HepG2 (cell line): ENCODE measurements at regions not wholly inside any gene's neighbourhood (a gene's known extent, or its start where the extent isn't known, plus 50 kb on each side); places are given as distances from the start of the nearest gene placed in this dataset.

Experiments used
- ATAC-seq: fragments of 200-7000 bp; cut with Tn5 transposase; 3 replicates; pipeline ENCODE4 v1.9.1; 2020; ENCODE audit warnings: mild to moderate bottlenecking, moderate library complexity
- BruUV-seq: library from RNA; stranded (reverse); fragments of 400-500 nt; replicated peaks from 2 replicates; lab custom pipeline; 2021; lab: Mats Ljungman, UMichigan
- CTCF ChIA-PET: fragments of 300-600 bp; formaldehyde crosslinking; extraction: SDS; loops from one replicate; lab custom pipeline; 2021; ENCODE audit warnings: low total read pairs, inconsistent platforms, low intra/inter-chr PET ratio; lab: Yijun Ruan, JAX
- POLR2A ChIA-PET: fragments of 350-600 bp; sonication (Branson Sonifier 250); formaldehyde crosslinking; loops from one replicate; lab custom pipeline; 2020; ENCODE audit warnings: antibody characterized with exemption, inconsistent platforms; lab: Yijun Ruan, JAX
- DNase-seq: peaks from one replicate; pipeline ENCODE4 v3.0.0-alpha.2; 2015; ENCODE audit warnings: low spot score
- FAIRE-seq: peaks from 3 replicates; lab custom pipeline; 2011; peaks lifted over from hg19 to GRCh38; lab: Jason Lieb, UNC
- H2AFZ ChIP-seq: one replicate; pipeline ENCODE4 v1.6.1; 2011; ENCODE audit warnings: low read length, inconsistent platforms
- H3K27ac ChIP-seq: fragments of 300-600 bp; 3 replicates; pipeline ENCODE4 v1.8.0; 2011; ENCODE audit warnings: mixed run types, mild to moderate bottlenecking, mixed read lengths, low read length, inconsistent platforms; ENCODE audit not compliant: insufficient read depth; ENCODE audit errors: extremely low read length
- H3K27me3 ChIP-seq, 2 experiments: fragments of 200-600 bp in 1 of 2; 2 replicates in 1 of 2; 3 replicates in 1 of 2; pipeline versions ENCODE4 v1.6.0 to v1.8.0; 2011; ENCODE audit warnings: low read length in 2 of 2, mild to moderate bottlenecking in 2 of 2, moderate library complexity in 2 of 2, inconsistent platforms in 1 of 2; ENCODE audit not compliant: insufficient read depth in 2 of 2, control insufficient read depth in 1 of 2
- H3K36me3 ChIP-seq, 2 experiments: fragments of 200-600 bp in 1 of 2; replicated peaks in 1 of 2; 2 replicates in 1 of 2; 3 replicates in 1 of 2; pipeline versions ENCODE4 v1.5.1 to v1.8.0; 2011; ENCODE audit warnings: low read length in 2 of 2, inconsistent platforms in 1 of 2; ENCODE audit not compliant: insufficient read depth in 2 of 2, control insufficient read depth in 1 of 2
- H3K4me1 ChIP-seq: 2 replicates; pipeline ENCODE4 v1.5.1; 2012; ENCODE audit warnings: low read length, inconsistent platforms; ENCODE audit not compliant: insufficient read depth
- H3K4me2 ChIP-seq: 2 replicates; pipeline ENCODE4 v1.6.0; 2011; ENCODE audit warnings: low read depth, low read length, inconsistent platforms
- H3K4me3 ChIP-seq, 3 experiments: fragments of 200-600 bp in 1 of 3; sonication (generic), shearing (Covaris generic) in 1 of 3; replicated peaks in 1 of 3; 2 replicates each; pipeline ENCODE4 v1.5.1; 2011 to 2016; ENCODE audit warnings: low read length in 3 of 3, inconsistent platforms in 2 of 3, low read depth in 2 of 3, mild to moderate bottlenecking in 2 of 3, control low read depth in 1 of 3, mixed read lengths in 1 of 3; ENCODE audit not compliant: insufficient read depth in 1 of 3
- H3K79me2 ChIP-seq: one replicate; pipeline ENCODE4 v1.6.1; 2011; ENCODE audit warnings: low read length, inconsistent platforms; ENCODE audit not compliant: insufficient read depth
- H3K9ac ChIP-seq: 2 replicates; pipeline ENCODE4 v1.6.0; 2011; ENCODE audit warnings: mild to moderate bottlenecking, low read depth, low read length, inconsistent platforms; ENCODE audit not compliant: insufficient read depth
- H3K9me3 ChIP-seq: 2 replicates; pipeline ENCODE4 v1.5.1; 2012; ENCODE audit warnings: mild to moderate bottlenecking, low read length
- H4K20me1 ChIP-seq: 2 replicates; pipeline ENCODE4 v1.6.0; 2011; ENCODE audit warnings: inconsistent platforms, mild to moderate bottlenecking, low read length, moderate library complexity; ENCODE audit not compliant: insufficient read depth
- ATF7 ChIP-seq, 2 experiments: fragments of 450-650 bp in 1 of 2; sonication (generic) in 1 of 2; formaldehyde crosslinking in 1 of 2; IDR thresholded peaks; 2 replicates each; pipeline versions ENCODE4 v1.4.0 to v1.6.1; 2016 to 2020; ENCODE audit warnings: antibody characterized with exemption in 1 of 2, mild to moderate bottlenecking in 1 of 2, missing genetic modification reagents in 1 of 2
- FOSL2 ChIP-seq: sonication (generic); formaldehyde crosslinking; IDR thresholded peaks from 2 replicates; pipeline ENCODE4 v1.4.0; 2020; ENCODE audit warnings: missing genetic modification reagents
- MNT ChIP-seq: fragments of 450-650 bp; IDR thresholded peaks from 2 replicates; pipeline ENCODE4 v1.6.1; 2016
- SP1 ChIP-seq, 2 experiments: fragments of 450-650 bp in 1 of 2; sonication (generic) in 1 of 2; formaldehyde crosslinking in 1 of 2; IDR thresholded peaks; 2 replicates each; pipeline versions ENCODE4 v1.4.0 to v1.6.1; 2016 to 2020; ENCODE audit warnings: missing genetic modification reagents in 1 of 2
- ZNF232 ChIP-seq: sonication (generic); formaldehyde crosslinking; IDR thresholded peaks from 2 replicates; pipeline ENCODE4 v1.4.0; 2020; ENCODE audit warnings: missing genetic modification reagents, borderline replicate concordance
- ZNF496 ChIP-seq: sonication (generic); formaldehyde crosslinking; IDR thresholded peaks from 2 replicates; pipeline ENCODE4 v1.8.1; 2023; ENCODE audit warnings: mild to moderate bottlenecking, moderate library complexity, missing genetic modification reagents; ENCODE audit not compliant: insufficient replicate concordance
- ZNF780A ChIP-seq: sonication (generic); formaldehyde crosslinking; IDR thresholded peaks from 2 replicates; pipeline ENCODE4 v1.8.0; 2022; ENCODE audit warnings: mild to moderate bottlenecking, missing genetic modification reagents, moderate library complexity
- WGBS: methylation state at CpG from one replicate; pipeline ENCODE4 v1.1.6; 2017; ENCODE audit warnings: low lambda C conversion rate; 5-methylcytosine and 5-hydroxymethylcytosine counted together
- in situ Hi-C: cut with HindIII; loops from 2 replicates; pipeline ENCODE4 v1.10.0; 2017; ENCODE audit warnings: low pct_unique_long_range_greater_than_20kb; ENCODE audit not compliant: extremely low pct_ligation_motif_present
- intact Hi-C: fragments of 100-400 bp; cut with micrococcal nuclease; formaldehyde crosslinking; loops from one replicate; pipeline ENCODE4 v1.10.0; 2022; ENCODE audit not compliant: unreplicated experiment
- TF ChIP-seq, protein P1 (sequence below): fragments of 450-650 bp; IDR thresholded peaks from 2 replicates; pipeline ENCODE4 v1.6.1; 2017

DNA sequence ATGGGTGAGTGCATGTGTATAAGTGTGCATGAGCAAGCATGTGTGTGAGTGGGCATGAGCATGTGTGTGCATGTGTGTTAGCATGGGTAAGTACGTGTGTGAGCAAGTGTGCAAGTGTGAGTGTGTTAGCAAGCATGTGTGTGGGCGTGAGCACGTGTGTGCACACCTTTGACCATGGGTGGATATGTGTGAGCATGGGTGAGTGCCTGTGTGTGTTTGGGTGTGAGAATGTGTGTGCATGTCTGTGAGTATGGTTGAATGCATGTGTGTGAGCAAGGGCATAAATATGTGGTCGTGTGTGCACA lies 84.6 kb downstream of the DLL1 start:
- H3K79me2 ChIP-seq = no peaks in the 10 kb centered on the region
- no peaks in the 10 kb centered on the region; the same call in 1 of the 2 replicates for H4K20me1 ChIP-seq
- TF ChIP-seq MNT (peak; percentile 98), ZNF780A (CRISPR knock-in tag) (no peak), SP1 (IDR thresholded peaks at IDR 0.05) (peak; percentile 51; the same call in 1 of the 2 replicates), SP1 (CRISPR knock-in tag; IDR thresholded peaks at IDR 0.05) (no peak), ATF7 (IDR thresholded peaks at IDR 0.05) (0 out of 2 replicates have a peak, but pooled peaks have one; percentile 2), ATF7 (CRISPR knock-in tag; IDR thresholded peaks at IDR 0.05) (no peak), ZNF496 (no peak), ZNF232 (CRISPR knock-in tag) (no peak), FOSL2 (no peak)
- TF ChIP-seq, protein P1, sequence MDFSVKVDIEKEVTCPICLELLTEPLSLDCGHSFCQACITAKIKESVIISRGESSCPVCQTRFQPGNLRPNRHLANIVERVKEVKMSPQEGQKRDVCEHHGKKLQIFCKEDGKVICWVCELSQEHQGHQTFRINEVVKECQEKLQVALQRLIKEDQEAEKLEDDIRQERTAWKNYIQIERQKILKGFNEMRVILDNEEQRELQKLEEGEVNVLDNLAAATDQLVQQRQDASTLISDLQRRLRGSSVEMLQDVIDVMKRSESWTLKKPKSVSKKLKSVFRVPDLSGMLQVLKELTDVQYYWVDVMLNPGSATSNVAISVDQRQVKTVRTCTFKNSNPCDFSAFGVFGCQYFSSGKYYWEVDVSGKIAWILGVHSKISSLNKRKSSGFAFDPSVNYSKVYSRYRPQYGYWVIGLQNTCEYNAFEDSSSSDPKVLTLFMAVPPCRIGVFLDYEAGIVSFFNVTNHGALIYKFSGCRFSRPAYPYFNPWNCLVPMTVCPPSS = 0 out of 2 replicates have a peak, but pooled peaks have one; percentile 44
- no peak overlapping the region for H2AFZ ChIP-seq
- no TSS peak for BruUV-seq
- intact Hi-C loops (no loop called here), in situ Hi-C loops (no loop called here)
- no peak overlapping the region for H3K27ac ChIP-seq
- CTCF ChIA-PET = no interaction called here
- POLR2A ChIA-PET = no interaction called here
- H3K4me3 ChIP-seq = no peak overlapping the region
- no peak overlapping the region for H3K4me2 ChIP-seq
- no peak overlapping the region for H3K9ac ChIP-seq
- H3K36me3 ChIP-seq = no peaks in the 10 kb centered on the region
- 3% methylated on average over 4 of the region's 4 CpGs for WGBS
- no peaks in the 10 kb centered on the region for H3K9me3 ChIP-seq
- peaks cover 13 to 45% of the 10 kb centered on the region in 2 experiments for H3K27me3 ChIP-seq
- no peaks in the 10 kb centered on the region for H3K4me1 ChIP-seq
- DNase-seq = no peak
- ATAC-seq = no peak
- FAIRE-seq = no peak
